DMS 273 treated with DMSO at 0.1 percent for 48 hours (cell line): ENCODE measurements at regions not wholly inside any gene's neighbourhood (a gene's known extent, or its start where the extent isn't known, plus 50 kb on each side); places are given as distances from the start of the nearest gene placed in this dataset.

ENCODE experiments used
- DNase-seq: peaks from one replicate; lab custom pipeline; 2025; lab: John Stamatoyannopoulos, UW

GRCh38 chr5:171629221-171629620, 156.4 kb upstream of the SMIM23 start:
- DNase-seq: no peak

- peak; percentile 58 for DNase-seq
Measured at GRCh38 chr5:171629628-171630349, 155.8 kb upstream of the SMIM23 start.

- DNase-seq: no peak
Measured at GRCh38 chr5:171630350-171631065, 155.1 kb upstream of the SMIM23 start.

GRCh38 chr5:171632616-171633015, 153.0 kb upstream of the SMIM23 start:
- no peak for DNase-seq

GRCh38 chr5:171633776-171634470, 151.7 kb upstream of the SMIM23 start:
- DNase-seq: no peak

- DNase-seq: no peak
Measured at GRCh38 chr5:171634511-171634910, 151.1 kb upstream of the SMIM23 start.

GRCh38 chr5:171635028-171635427, 150.6 kb upstream of the SMIM23 start:
- DNase-seq: no peak

GRCh38 chr5:171635561-171636245, 149.9 kb upstream of the SMIM23 start:
- no peak for DNase-seq

GRCh38 chr5:171637811-171638210, 147.8 kb upstream of the SMIM23 start:
- DNase-seq: no peak

- DNase-seq: no peak
Measured at GRCh38 chr5:171639205-171639621, 146.4 kb upstream of the SMIM23 start.

- DNase-seq: no peak
Measured at GRCh38 chr5:171639966-171640365, 145.7 kb upstream of the SMIM23 start.

GRCh38 chr5:171640480-171640879, 145.1 kb upstream of the SMIM23 start:
- no peak for DNase-seq

GRCh38 chr5:171641891-171642290, 143.7 kb upstream of the SMIM23 start:
- no peak for DNase-seq

GRCh38 chr5:171642894-171643293, 142.7 kb upstream of the SMIM23 start:
- DNase-seq: no peak

- no peak for DNase-seq
Measured at GRCh38 chr5:171644536-171644935, 141.1 kb upstream of the SMIM23 start.

GRCh38 chr5:171646102-171647042, 139.2 kb upstream of the SMIM23 start:
- no peak for DNase-seq

- DNase-seq: peak; percentile 23
Measured at GRCh38 chr5:171647043-171647903, 138.3 kb upstream of the SMIM23 start.

- DNase-seq: no peak
Measured at GRCh38 chr5:171647904-171648260, 137.7 kb upstream of the SMIM23 start.

GRCh38 chr5:171648279-171649074, 137.1 kb upstream of the SMIM23 start:
- no peak for DNase-seq

- DNase-seq: no peak
Measured at GRCh38 chr5:171649075-171649401, 136.6 kb upstream of the SMIM23 start.
